PC-9 (cell line): ENCODE measurements at regions not wholly inside any gene's neighbourhood (a gene's known extent, or its start where the extent isn't known, plus 50 kb on each side); places are given as distances from the start of the nearest gene placed in this dataset.

Experiments used
- CTCF ChIP-seq: fragments of 200-600 bp; sonication (generic); conservative IDR thresholded peaks from 2 replicates; pipeline ENCODE4 v1.6.1; 2017; ENCODE audit warnings: mixed run types, antibody characterized with exemption, mild to moderate bottlenecking, moderate library complexity
- EZH2 ChIP-seq: fragments of 200-600 bp; sonication (generic); IDR thresholded peaks from 2 replicates; pipeline ENCODE4 v1.8.0; 2017; ENCODE audit warnings: antibody characterized with exemption, low read depth

- no peak for TF ChIP-seq CTCF
- TF ChIP-seq EZH2, result no peak
Measured at GRCh38 chr7:50208378-50208982, 96.0 kb upstream of the IKZF1 start.
